GM23338 (cell line): ENCODE measurements at regions not wholly inside any gene's neighbourhood (a gene's known extent, or its start where the extent isn't known, plus 50 kb on each side); places are given as distances from the start of the nearest gene placed in this dataset.

ENCODE experiments used
- ATAC-seq: fragments of 200-7000 bp; cut with Tn5 transposase; 3 replicates; pipeline ENCODE4 v1.9.1; 2020
- DNase-seq: peaks from one replicate; pipeline ENCODE4 v3.0.0-alpha.2; 2015; ENCODE audit warnings: low spot score
- H2AFZ ChIP-seq: fragments of 200-600 bp; sonication (generic); 2 replicates; pipeline ENCODE4 v1.8.0; 2016; ENCODE audit warnings: antibody characterized with exemption, mild to moderate bottlenecking, moderate library complexity
- H3F3A ChIP-seq: fragments of 200-600 bp; sonication (generic); replicated peaks from 2 replicates; pipeline ENCODE4 v1.8.0; 2017; ENCODE audit warnings: antibody characterized with exemption, mixed run types, low read depth
- H3K27ac ChIP-seq: fragments of 200-600 bp; sonication (generic); 2 replicates; pipeline ENCODE4 v1.6.1; 2016; ENCODE audit warnings: low read depth
- H3K27me3 ChIP-seq: fragments of 200-600 bp; sonication (generic); 2 replicates; pipeline ENCODE4 v1.8.0; 2016; ENCODE audit warnings: mild to moderate bottlenecking, mixed run types, moderate library complexity; ENCODE audit not compliant: insufficient read depth
- H3K36me3 ChIP-seq: fragments of 200-600 bp; sonication (generic); 2 replicates; pipeline ENCODE4 v1.8.0; 2016; ENCODE audit warnings: mild to moderate bottlenecking; ENCODE audit not compliant: insufficient read depth
- H3K4me1 ChIP-seq: fragments of 200-600 bp; sonication (generic); 2 replicates; pipeline ENCODE4 v1.8.0; 2016; ENCODE audit warnings: mild to moderate bottlenecking, moderate library complexity; ENCODE audit not compliant: insufficient read depth
- H3K4me2 ChIP-seq: fragments of 200-600 bp; sonication (generic); 2 replicates; pipeline ENCODE4 v1.7.1; 2017; ENCODE audit warnings: mixed run types
- H3K4me3 ChIP-seq: fragments of 200-600 bp; sonication (generic); 2 replicates; pipeline ENCODE4 v1.6.1; 2016; ENCODE audit warnings: mixed run types
- H3K79me2 ChIP-seq: fragments of 200-600 bp; sonication (generic); replicated peaks from 2 replicates; pipeline ENCODE4 v1.8.0; 2017; ENCODE audit warnings: mild to moderate bottlenecking; ENCODE audit not compliant: insufficient read depth
- H3K9me2 ChIP-seq: fragments of 200-600 bp; sonication (generic); 2 replicates; pipeline ENCODE4 v1.8.0; 2017; ENCODE audit not compliant: insufficient read depth
- H4K20me1 ChIP-seq: fragments of 200-600 bp; sonication (generic); replicated peaks from 2 replicates; pipeline ENCODE4 v1.8.0; 2017; ENCODE audit warnings: mild to moderate bottlenecking; ENCODE audit not compliant: insufficient read depth
- H3K27ac Mint-ChIP-seq: 2 replicates; pipeline ENCODE4 v1.8.0; 2020; ENCODE audit warnings: inconsistent platforms, mild to moderate bottlenecking, moderate library complexity, mixed read lengths
- H3K27me3 Mint-ChIP-seq: 3 replicates; pipeline ENCODE4 v1.8.0; 2022; ENCODE audit warnings: low read depth, mild to moderate bottlenecking, moderate library complexity, mixed read lengths, inconsistent platforms; ENCODE audit not compliant: insufficient read depth, poor library complexity
- H3K36me3 Mint-ChIP-seq: 3 replicates; pipeline ENCODE4 v1.8.0; 2021; ENCODE audit warnings: low read depth, mild to moderate bottlenecking, inconsistent platforms, moderate library complexity, mixed read lengths
- H3K4me1 Mint-ChIP-seq: 3 replicates; pipeline ENCODE4 v1.8.0; 2020; ENCODE audit warnings: mild to moderate bottlenecking, inconsistent platforms, mixed read lengths
- H3K4me3 Mint-ChIP-seq: 3 replicates; pipeline ENCODE4 v1.8.0; 2021; ENCODE audit warnings: moderate library complexity, mild to moderate bottlenecking, inconsistent platforms, mixed read lengths
- H3K9me3 Mint-ChIP-seq: 3 replicates; pipeline ENCODE4 v1.8.0; 2020; ENCODE audit warnings: moderate library complexity, mild to moderate bottlenecking, inconsistent platforms, mixed read lengths
- CREB1 ChIP-seq: fragments of 250-450 bp; sonication (Bioruptor Pico); IDR thresholded peaks from 2 replicates; pipeline ENCODE4 v1.5.0; 2020; ENCODE audit warnings: low read depth, mild to moderate bottlenecking, moderate library complexity
- CTCF ChIP-seq, 2 experiments: fragments of 200-600 bp in 1 of 2; sonication (generic) in 1 of 2; conservative IDR thresholded peaks; 2 replicates each; pipeline versions ENCODE4 v1.5.1 to v1.6.1; 2016 to 2017; ENCODE audit warnings: antibody characterized with exemption in 2 of 2, low read depth in 2 of 2, mild to moderate bottlenecking in 2 of 2, moderate library complexity in 1 of 2
- ETS1 ChIP-seq: IDR thresholded peaks from 2 replicates; pipeline ENCODE4 v1.6.1; 2016; ENCODE audit warnings: antibody characterized with exemption
- EZH2 ChIP-seq: fragments of 200-600 bp; sonication (generic); IDR thresholded peaks from one replicate; pipeline ENCODE4 v1.8.0; 2017; ENCODE audit warnings: antibody characterized with exemption, mild to moderate bottlenecking, low read depth; ENCODE audit not compliant: unreplicated experiment
- NANOG ChIP-seq: IDR thresholded peaks from 2 replicates; pipeline ENCODE4 v1.6.1; 2016; ENCODE audit warnings: antibody characterized with exemption, borderline replicate concordance
- ZNF114 ChIP-seq: fragments of 250-450 bp; sonication (Bioruptor Pico); IDR thresholded peaks from 2 replicates; pipeline ENCODE4 v1.5.0; 2020; ENCODE audit warnings: mild to moderate bottlenecking, moderate library complexity
- ZNF331 ChIP-seq: fragments of 250-450 bp; sonication (Bioruptor Pico); IDR thresholded peaks from 2 replicates; pipeline ENCODE4 v1.5.0; 2020; ENCODE audit warnings: low read depth, mild to moderate bottlenecking, moderate library complexity
- ZNF462 ChIP-seq: fragments of 250-450 bp; sonication (Bioruptor Pico); IDR thresholded peaks from 2 replicates; pipeline ENCODE4 v1.5.0; 2020; ENCODE audit warnings: mild to moderate bottlenecking, moderate library complexity

GRCh38 chr12:86917121-86917520 lies 660.9 kb upstream of the MGAT4C start:
- Histone ChIP-seq H3K4me1 (no peaks in the 10 kb centered on the region), H3F3A (no peaks in the 10 kb centered on the region), H3K27ac (no peak overlapping the region), H3K36me3 (no peaks in the 10 kb centered on the region), H3K4me3 (no peak overlapping the region), H3K79me2 (no peaks in the 10 kb centered on the region), H2AFZ (no peak overlapping the region), H3K9me2 (no peaks in the 10 kb centered on the region), H3K27me3 (peaks cover 9% of the 10 kb centered on the region; the same call in 1 of the 2 replicates), H4K20me1 (no peaks in the 10 kb centered on the region), H3K4me2 (no peak overlapping the region)
- Mint-ChIP-seq H3K4me1 (peaks cover 13% of the 10 kb centered on the region; the same call in 2 of the 3 replicates), H3K27me3 (no peaks in the 10 kb centered on the region), H3K9me3 (peaks cover 15% of the 10 kb centered on the region), H3K4me3 (no peak overlapping the region), H3K36me3 (peaks cover 25% of the 10 kb centered on the region), H3K27ac (no peak overlapping the region; the same call in 1 of the 2 replicates)
- TF ChIP-seq ETS1: no peak
- TF ChIP-seq NANOG: peak; percentile 77
- no peak for TF ChIP-seq EZH2
- DNase-seq (peak; percentile 72), ATAC-seq (peak; percentile 70)

- Mint-ChIP-seq H3K27ac (no peak overlapping the region), H3K27me3 (no peaks in the 10 kb centered on the region), H3K4me1 (peaks cover 13% of the 10 kb centered on the region; the same call in 2 of the 3 replicates), H3K4me3 (no peak overlapping the region), H3K36me3 (peaks cover 31% of the 10 kb centered on the region), H3K9me3 (peaks cover 21% of the 10 kb centered on the region)
- peaks cover 9% of the 10 kb centered on the region; the same call in 1 of the 2 replicates for H3K27me3 ChIP-seq
- ATAC-seq (peak; percentile 75), DNase-seq (peak; percentile 67)
- H3K79me2 ChIP-seq: no peaks in the 10 kb centered on the region
- no peaks in the 10 kb centered on the region for H3K36me3 ChIP-seq
- no peaks in the 10 kb centered on the region for H3K9me2 ChIP-seq
- no peaks in the 10 kb centered on the region for H4K20me1 ChIP-seq
- no peak overlapping the region for H3K4me2 ChIP-seq
- TF ChIP-seq CREB1: no peak
- peak; percentile 82 to 88 for TF ChIP-seq CTCF (conservative IDR thresholded peaks at IDR 0.05; ENCODE audit: low read depth in 2 of 2)
- no peaks in the 10 kb centered on the region for H3K4me1 ChIP-seq
- no peak overlapping the region for H2AFZ ChIP-seq
- H3F3A ChIP-seq: no peaks in the 10 kb centered on the region
- H3K27ac ChIP-seq: no peak overlapping the region
- H3K4me3 ChIP-seq: no peak overlapping the region
These were observed 658.5 kb upstream of the MGAT4C start for GRCh38 chr12:86914721-86915120.

- H3K4me1 Mint-ChIP-seq: peaks cover 5% of the 10 kb centered on the region; the same call in 2 of the 3 replicates
- Histone ChIP-seq H3K27me3 (no peaks in the 10 kb centered on the region), H4K20me1 (no peaks in the 10 kb centered on the region), H3K27ac (no peak overlapping the region), H3K79me2 (no peaks in the 10 kb centered on the region), H2AFZ (no peak overlapping the region), H3K4me1 (no peaks in the 10 kb centered on the region), H3K36me3 (no peaks in the 10 kb centered on the region), H3K4me2 (no peak overlapping the region), H3K9me2 (no peaks in the 10 kb centered on the region), H3K4me3 (no peak overlapping the region), H3F3A (no peaks in the 10 kb centered on the region)
- no peak overlapping the region for H3K4me3 Mint-ChIP-seq
- no peak overlapping the region for H3K27ac Mint-ChIP-seq
- peaks cover 23% of the 10 kb centered on the region for H3K36me3 Mint-ChIP-seq
- DNase-seq (no peak), ATAC-seq (no peak)
- peaks cover 18% of the 10 kb centered on the region for H3K9me3 Mint-ChIP-seq
- H3K27me3 Mint-ChIP-seq: no peaks in the 10 kb centered on the region
- TF ChIP-seq ZNF114 (CRISPR knock-in tag): no peak
- no peak for TF ChIP-seq CREB1
- TF ChIP-seq ZNF331 (CRISPR knock-in tag): no peak
- no peak for TF ChIP-seq EZH2
- TF ChIP-seq NANOG: no peak
- TF ChIP-seq ZNF462: no peak
These were observed 655.8 kb upstream of the MGAT4C start for GRCh38 chr12:86911973-86912372.
